Occipital lobe (tissue), 1 donor: ENCODE measurements at regions not wholly inside any gene's neighbourhood (a gene's known extent, or its start where the extent isn't known, plus 50 kb on each side); places are given as distances from the start of the nearest gene placed in this dataset.

Experiments used
- DNase-seq: peaks from one replicate; lab custom pipeline; 2025; lab: John Stamatoyannopoulos, UW

DNA sequence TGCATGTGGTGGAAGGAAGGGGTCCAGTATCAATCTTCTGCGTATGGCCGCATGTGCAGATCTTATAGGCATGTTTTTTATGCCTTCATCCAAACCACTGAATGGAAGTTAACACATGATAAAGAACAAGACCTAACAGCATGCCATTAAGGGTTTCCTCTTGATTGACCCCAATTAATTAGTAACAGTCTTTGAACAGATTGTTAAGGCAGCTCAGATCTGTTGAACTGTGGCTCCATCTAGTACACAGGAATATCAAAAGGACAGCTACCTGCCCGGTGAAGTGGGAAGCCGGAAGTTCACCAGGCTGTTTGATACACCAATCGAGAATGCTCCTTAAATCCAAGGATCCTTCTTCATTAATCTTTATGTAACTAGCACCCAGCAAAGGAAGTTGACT is 159.9 kb upstream of the ADAMTS16 start:
- no peak for DNase-seq

- no peak for DNase-seq
Measured at GRCh38 chr5:4981608-4982007, 158.5 kb upstream of the ADAMTS16 start.

DNA sequence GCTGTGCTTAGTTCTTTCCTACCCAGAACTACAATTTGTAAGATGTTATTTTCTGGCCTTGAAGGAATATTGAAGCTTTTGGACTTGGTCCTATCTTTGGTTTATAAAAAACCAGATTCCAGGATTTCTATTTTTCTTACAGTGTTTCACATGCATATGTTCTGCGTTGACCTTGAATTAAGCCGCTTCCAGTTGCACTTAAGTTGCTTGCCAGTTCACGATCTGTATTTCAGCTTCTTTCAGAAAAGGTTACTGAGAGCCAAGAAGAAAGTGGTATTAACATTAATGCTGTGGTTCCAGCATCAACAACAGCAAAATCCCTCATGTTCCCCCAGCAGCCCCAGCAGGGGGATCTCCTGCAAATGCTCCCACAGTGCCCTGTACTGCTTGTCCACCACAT is 156.4 kb upstream of the ADAMTS16 start:
- no peak for DNase-seq

- no peak for DNase-seq
Measured at GRCh38 chr5:4984461-4984860, 155.7 kb upstream of the ADAMTS16 start.

GRCh38 chr5:4987431-4987830 is 152.7 kb upstream of the ADAMTS16 start:
- no peak for DNase-seq

- DNase-seq = no peak
Measured at GRCh38 chr5:4989118-4989517, 151.0 kb upstream of the ADAMTS16 start.

- DNase-seq = no peak
Measured at GRCh38 chr5:4990017-4990416, 150.1 kb upstream of the ADAMTS16 start.

DNA sequence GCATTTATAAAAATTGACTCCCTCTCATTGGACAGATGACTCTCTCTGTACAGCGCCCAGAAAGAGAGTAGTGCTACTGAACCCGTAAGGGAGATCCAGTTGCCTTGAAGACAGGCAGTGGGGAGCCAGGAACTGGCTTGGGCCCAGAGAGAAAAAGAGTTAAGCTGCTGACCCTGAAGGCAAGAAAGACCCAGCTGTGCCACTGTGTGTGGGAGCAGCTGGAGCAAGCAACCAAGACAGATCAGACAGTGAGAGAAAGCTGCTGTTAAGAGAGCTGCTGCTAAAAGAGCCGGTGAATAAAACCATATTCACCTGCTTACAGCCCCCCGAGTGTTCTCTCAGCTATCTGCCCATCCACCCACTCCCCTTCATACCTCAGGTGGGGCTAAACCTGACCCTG is 149.7 kb upstream of the ADAMTS16 start:
- no peak for DNase-seq

DNA sequence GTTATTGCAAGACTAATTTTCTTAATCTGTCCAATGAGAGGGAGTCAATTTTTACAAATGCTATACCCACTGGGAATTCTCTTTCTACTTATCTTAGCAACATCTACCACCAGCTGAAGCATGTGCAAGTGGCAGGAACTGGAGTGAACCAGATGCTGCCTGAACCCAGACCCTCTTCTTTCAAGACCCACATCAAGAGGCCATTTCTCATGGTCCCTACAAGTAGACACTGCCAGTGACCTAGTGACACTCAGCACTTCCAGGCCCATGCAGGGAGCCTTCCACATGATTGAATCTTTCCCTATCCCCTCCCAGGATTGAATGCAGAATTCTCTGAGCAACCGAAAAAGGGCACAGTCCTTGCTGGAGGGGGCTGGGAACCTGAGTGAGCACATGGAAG is 148.2 kb upstream of the ADAMTS16 start:
- DNase-seq = no peak

DNA sequence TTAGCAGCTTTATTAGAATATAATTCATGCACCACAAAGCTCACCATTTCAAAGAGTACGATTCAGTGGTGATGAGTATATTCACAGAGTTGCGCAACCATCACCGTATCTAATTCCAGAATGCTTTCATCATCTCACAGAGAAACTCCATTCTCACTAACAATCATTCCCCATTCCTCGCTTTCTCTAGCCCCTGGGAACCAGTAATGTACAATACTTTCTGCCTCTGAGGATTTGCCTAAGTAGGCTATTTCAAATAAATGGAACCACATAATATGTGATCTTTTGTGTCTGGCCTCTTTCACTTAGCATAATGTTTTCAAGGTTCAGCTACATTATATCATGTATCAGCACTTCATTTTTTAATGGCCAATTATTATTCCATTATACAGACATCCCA is 145.1 kb upstream of the ADAMTS16 start:
- DNase-seq = no peak

DNA sequence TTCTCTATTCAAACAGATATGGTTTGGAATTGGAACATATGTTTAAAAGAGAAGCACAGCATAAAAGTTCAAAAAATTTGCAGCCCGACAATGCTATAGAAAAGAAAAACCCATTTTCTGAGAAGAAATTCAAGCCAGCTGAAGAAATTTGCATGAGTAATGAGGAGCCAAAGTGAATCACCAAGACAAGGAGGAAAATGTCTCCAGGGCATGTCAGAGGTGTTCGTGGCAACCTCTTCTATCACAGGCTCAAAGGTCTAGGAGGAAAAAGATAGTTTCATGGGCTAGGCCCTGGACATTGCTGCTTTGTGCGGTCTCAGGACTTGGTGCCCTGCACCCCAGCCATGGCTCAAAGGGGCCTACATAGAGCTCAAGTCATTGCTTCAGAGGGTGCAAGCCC is 134.8 kb upstream of the ADAMTS16 start:
- DNase-seq = no peak

- DNase-seq = no peak
Measured at GRCh38 chr5:5006548-5006947, 133.6 kb upstream of the ADAMTS16 start.

DNA sequence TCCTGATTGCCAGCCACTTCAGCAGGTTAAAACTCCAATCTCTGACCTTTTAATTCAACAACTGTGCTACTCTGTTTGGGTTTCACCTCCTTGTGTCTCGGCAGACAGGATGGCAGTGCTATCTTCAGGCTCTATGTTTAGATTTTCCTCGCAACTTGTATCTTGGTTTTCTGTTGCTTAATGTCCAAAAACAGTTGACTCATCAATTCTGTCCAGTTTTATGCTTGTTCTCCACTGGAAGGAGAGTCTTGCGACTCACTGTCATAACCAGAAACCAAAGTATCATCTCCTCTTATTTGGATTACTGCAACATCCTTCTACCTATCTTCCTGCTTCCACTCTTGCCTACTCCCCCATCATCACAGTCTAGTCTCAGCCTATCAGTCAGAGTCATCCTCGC is 130.9 kb upstream of the ADAMTS16 start:
- DNase-seq = no peak

DNA sequence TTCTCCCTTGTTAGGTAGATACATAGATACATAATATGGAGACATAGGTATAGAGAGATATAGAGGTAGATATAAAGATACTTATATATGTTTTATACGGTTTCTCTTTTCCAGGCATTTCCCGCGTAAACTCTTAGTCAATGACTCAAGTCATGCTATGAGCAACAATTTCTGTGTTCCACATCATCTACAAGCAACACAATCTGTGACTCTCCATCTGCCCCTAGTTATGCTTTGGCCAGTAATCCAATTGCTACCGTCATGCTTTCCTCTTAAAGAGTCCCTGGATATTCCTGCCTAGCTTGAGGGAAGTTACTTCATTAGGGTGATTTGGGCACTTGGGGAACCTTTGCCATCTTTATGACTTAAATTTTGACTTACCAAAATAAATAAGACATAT is 129.0 kb upstream of the ADAMTS16 start:
- DNase-seq = no peak

GRCh38 chr5:5014586-5015235 is 125.4 kb upstream of the ADAMTS16 start:
- DNase-seq = peak; percentile 15

- DNase-seq = no peak
Measured at GRCh38 chr5:5017827-5018577, 122.1 kb upstream of the ADAMTS16 start.

GRCh38 chr5:5018578-5018970 is 121.6 kb upstream of the ADAMTS16 start:
- no peak for DNase-seq

GRCh38 chr5:5021436-5021835 is 118.7 kb upstream of the ADAMTS16 start:
- DNase-seq = no peak

DNA sequence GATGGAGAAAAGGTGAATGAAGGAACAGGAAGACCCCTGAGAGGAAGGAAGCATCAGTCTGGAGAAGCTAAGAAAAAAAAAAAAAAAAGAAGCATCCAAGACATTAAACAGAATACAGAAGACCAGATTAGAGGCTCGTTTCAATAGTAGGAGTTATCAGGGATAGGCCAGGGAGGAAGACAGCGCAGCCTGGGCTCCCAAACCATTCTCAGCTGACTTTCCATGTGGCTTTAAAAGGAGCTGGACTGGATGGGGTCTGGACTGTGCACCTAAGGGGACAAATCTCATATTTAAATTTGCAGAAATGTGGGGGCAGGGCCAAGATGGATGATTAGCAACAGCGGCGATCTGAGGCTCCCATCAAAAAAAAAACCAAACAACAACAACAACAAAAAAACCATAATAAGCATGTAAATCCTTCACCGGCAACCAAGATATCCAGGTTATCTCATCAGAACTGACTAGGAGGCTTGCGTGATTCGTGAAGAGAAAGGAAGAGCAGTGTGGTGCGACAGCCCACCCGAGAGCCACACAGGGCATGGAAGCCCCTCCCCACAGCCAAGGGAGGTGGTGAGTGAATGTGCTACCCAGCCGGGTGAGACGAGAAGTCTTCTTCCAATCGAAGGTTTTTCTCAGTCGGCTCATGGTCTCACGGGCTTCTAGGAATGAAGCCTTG is 114.9 kb upstream of the ADAMTS16 start:
- DNase-seq = no peak

DNA sequence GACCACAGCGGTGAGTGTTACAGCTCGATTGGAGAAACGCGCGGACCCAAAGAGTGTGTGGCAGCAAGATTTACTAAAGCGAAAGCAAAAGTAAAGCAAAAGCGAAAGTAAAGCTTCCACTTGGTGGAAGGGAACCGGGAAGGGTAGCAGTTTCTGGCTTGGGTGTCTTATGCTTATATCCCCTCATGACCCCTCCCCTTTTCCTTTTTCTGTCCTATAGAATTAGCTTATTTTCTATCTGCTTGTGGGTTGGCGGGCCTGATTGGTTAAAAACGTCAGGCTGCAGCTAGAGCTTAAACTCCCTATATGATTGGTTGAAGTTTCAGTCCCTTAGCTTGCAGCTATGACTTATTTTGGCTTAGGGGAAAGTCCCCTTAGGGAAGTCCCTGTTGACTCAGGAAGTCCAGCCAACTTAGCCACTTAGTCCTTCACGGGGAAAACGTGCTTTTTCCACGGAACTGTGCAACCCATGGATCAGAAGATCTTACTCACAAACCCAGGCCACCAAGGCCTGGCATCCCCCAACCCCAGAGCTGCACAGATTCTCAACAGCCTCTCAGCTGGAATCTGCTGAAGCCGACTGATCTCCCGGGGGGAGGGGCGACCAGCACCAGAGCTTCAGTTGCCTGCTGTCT is 114.2 kb upstream of the ADAMTS16 start:
- no peak for DNase-seq

GRCh38 chr5:5026409-5026785 is 113.7 kb upstream of the ADAMTS16 start:
- DNase-seq = no peak

DNA sequence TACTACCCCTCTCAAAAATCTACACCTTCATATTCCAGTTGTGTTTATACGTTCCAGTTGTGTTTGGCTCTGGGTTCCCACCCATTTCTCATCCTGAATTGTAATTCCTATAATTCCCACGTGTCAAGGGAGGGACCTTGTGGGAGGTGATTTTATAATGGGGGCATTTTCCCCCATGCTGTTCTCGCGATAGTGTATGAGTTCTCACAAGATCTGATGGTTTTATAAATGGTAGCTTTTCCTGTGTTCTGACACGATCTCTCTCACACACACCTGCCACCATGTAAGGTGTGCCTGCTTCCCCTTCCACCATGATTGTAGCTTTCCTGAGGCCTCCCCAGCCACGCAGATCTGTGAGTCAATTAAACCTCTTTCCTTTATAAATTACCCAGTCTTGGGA is 108.5 kb upstream of the ADAMTS16 start:
- DNase-seq = no peak
